ENCODE measurements at regions not wholly inside any gene's neighbourhood (a gene's known extent, or its start where the extent isn't known, plus 50 kb on each side); places are given as distances from the start of the nearest gene placed in this dataset.

- no peak for TF ChIP-seq RELA (IDR thresholded peaks at IDR 0.05; ENCODE audit: borderline replicate concordance, partially characterized antibody)
Observed at GRCh38 chr19:28437390-28438346, 775.3 kb downstream of the UQCRFS1 start (continued).

GRCh38 chr19:28436320-28436719 is 776.6 kb downstream of the UQCRFS1 start:
- Histone ChIP-seq H3K9ac (ENCODE audit: control insufficient read depth, insufficient read depth, low read length) (no peak overlapping the region), H3K4me1 (ENCODE audit: control insufficient read depth, insufficient read depth, low read length) (no peaks in the 10 kb centered on the region), H2AFZ (ENCODE audit: control insufficient read depth, low read depth, low read length) (no peak overlapping the region), H3K27me3 (replicated peaks in 1 of 2; ENCODE audit: control insufficient read depth in 2 of 2, insufficient read depth in 2 of 2, low read length in 1 of 2) (no peaks in the 10 kb centered on the region), H3K27ac (ENCODE audit: control insufficient read depth, insufficient read depth) (no peak overlapping the region), H3K79me2 (ENCODE audit: control insufficient read depth, insufficient read depth, low read length) (no peaks in the 10 kb centered on the region), H3K36me3 (ENCODE audit: control insufficient read depth in 2 of 2, insufficient read depth in 2 of 2, low read length in 1 of 2) (no peaks in the 10 kb centered on the region), H3K4me3 (no peak overlapping the region), H3K9me3 (replicated peaks; ENCODE audit: control insufficient read depth, insufficient read depth, low read length) (no peaks in the 10 kb centered on the region), H4K20me1 (ENCODE audit: control insufficient read depth, insufficient read depth) (no peaks in the 10 kb centered on the region), H3K4me2 (ENCODE audit: control insufficient read depth, insufficient read depth) (no peak overlapping the region)
- ChIA-PET CTCF (no interaction called here), POLR2A (interaction anchor here (1.5 kb wide), 1 partner anchor 12 kb away, joined by 4 read pairs; no protein-coding TSS in a partner anchor), RAD21 (ENCODE audit: unreplicated experiment) (interaction anchor here (0.7 kb wide), 1 partner anchor 36 kb away, joined by 3 read pairs; no protein-coding TSS in a partner anchor), SMC1A (ENCODE audit: uncharacterized antibody, unreplicated experiment) (interaction anchor here (1.5 kb wide), 1 partner anchor 168 kb away, joined by 4 read pairs; no protein-coding TSS in a partner anchor)
- ATAC-seq = no peak
- FAIRE-seq = no peak
- WGBS (ENCODE audit: insufficient coverage, insufficient replicate concordance, low lambda C conversion rate, missing lambda C conversion rate) = 75% methylated on average over 4 of the region's 4 CpGs
- intact Hi-C loops (cut with micrococcal nuclease; ENCODE audit: unreplicated experiment) = no loop called here
- in situ Hi-C loops (cut with MboI) = no loop called here
- no TSS peak for BruUV-seq (replicated peaks)
- no peak for DNase-seq (ENCODE audit: low read depth, low spot score)
- TF ChIP-seq PBX3 (IDR thresholded peaks at IDR 0.05; ENCODE audit: insufficient replicate concordance, low read depth, low read length) (no peak), MEF2A (IDR thresholded peaks at IDR 0.05; ENCODE audit: insufficient read depth, low read depth, low read length) (no peak), CBX3 (IDR thresholded peaks at IDR 0.05; ENCODE audit: borderline replicate concordance, low read depth) (no peak), ATF3 (IDR thresholded peaks at IDR 0.05; ENCODE audit: borderline replicate concordance, extremely low read depth, low read depth, low read length) (no peak), HDAC6 (IDR thresholded peaks at IDR 0.05; ENCODE audit: unreplicated experiment) (no peak), BCL11A (IDR thresholded peaks at IDR 0.05; ENCODE audit: low read depth, low read length) (no peak), BMI1 (IDR thresholded peaks at IDR 0.05; ENCODE audit: borderline replicate concordance) (no peak), TCF12 (IDR thresholded peaks at IDR 0.05; ENCODE audit: low read depth, low read length) (no peak), ATF7 (IDR thresholded peaks at IDR 0.05; ENCODE audit: low read depth) (no peak), CUX1 (IDR thresholded peaks at IDR 0.05; ENCODE audit: insufficient replicate concordance, low read depth, low read length) (no peak), FOXK2 (IDR thresholded peaks at IDR 0.05) (no peak)
